HG03097 (cell line): ENCODE measurements at regions not wholly inside any gene's neighbourhood (a gene's known extent, or its start where the extent isn't known, plus 50 kb on each side); places are given as distances from the start of the nearest gene placed in this dataset.

ENCODE experiments used
- ATAC-seq: cut with Tn5 transposase; IDR thresholded peaks from one replicate; pipeline ENCODE4 v1.9.1; 2021; ENCODE audit not compliant: unreplicated experiment, low FRiP score

DNA sequence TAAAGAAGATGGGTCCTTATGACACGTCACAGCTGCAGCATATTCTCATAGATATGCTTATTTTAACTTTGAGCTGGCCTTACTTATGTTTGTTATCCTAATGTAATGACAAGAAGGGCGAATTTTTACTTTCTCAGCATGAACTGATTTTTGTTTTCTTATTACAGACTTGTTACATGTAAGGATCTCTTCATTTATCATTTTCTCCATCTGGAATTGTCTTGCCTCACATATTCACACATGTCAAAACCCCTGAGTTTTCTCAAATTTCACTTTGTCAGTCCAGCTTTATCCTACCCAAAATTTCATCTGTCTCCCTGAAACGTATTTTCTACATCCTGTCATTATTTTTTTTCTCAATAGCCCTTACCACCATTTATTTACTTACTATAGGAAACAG, 1774.0 kb upstream of the PRR20A start:
- no peak for ATAC-seq

DNA sequence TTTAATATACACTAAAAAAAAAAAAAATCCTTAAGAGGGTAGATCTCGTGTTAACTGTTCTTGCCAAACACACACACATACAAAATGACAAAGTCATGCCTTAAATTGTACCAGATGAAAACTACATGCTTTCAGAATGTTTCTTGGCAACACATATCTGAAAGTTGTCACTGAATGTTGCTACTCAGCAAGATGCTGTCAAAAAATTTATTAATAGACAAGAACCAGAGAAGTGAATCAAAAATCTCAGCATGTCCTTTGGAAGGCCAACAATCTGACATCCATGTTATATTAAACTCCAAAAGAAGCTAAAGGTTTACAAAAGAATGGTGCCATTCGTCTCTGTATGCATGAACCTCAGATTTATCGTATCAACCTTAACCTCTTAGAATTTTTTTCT, 1746.2 kb upstream of the PRR20A start:
- no peak for ATAC-seq

DNA sequence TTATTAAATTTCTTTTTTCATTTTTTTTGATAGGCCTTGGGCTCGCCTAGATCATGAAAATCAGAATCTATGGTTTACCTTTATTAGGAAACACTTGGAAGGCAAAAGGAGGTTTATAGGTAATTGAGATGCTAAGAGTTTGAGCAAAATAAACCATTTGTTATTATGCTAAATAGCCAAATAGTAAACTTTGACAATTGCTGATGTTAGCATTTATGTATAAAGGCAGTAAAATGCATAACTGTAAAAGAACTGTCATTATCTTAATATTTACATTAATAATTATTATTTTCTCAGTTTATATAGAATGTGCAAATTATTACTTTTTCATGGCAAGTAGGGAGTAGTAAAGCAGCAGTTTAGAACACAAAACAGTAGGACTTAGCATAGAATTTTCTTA, 1737.8 kb upstream of the PRR20A start:
- no peak for ATAC-seq

DNA sequence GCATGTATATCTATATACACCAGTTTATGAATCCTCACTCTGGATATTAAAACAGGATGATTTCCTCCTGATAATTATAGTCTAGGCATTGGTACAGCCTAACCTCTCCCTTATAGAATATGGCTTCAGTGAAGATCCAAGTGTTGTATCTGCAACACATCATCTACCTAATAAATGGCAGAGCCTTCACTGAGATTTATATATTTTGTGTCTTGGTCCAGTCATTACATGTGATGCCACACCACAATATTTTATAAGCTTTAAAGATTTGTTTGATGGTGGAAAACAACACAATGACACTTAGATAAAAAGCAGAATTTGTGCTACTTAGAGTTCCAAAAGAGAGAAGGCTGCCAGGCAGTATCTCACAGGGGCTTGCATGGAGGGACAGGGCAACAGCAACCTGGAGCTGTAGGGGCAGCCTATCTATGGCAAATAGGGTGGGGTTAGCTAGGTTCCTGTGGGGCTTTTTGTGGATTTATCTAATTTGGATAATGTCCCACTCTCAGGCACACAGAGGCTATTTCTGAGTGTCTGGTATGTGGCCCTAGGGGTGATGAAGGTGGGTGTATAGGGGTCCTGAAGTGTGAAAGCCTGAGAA, 1736.7 kb upstream of the PRR20A start:
- ATAC-seq, result no peak

DNA sequence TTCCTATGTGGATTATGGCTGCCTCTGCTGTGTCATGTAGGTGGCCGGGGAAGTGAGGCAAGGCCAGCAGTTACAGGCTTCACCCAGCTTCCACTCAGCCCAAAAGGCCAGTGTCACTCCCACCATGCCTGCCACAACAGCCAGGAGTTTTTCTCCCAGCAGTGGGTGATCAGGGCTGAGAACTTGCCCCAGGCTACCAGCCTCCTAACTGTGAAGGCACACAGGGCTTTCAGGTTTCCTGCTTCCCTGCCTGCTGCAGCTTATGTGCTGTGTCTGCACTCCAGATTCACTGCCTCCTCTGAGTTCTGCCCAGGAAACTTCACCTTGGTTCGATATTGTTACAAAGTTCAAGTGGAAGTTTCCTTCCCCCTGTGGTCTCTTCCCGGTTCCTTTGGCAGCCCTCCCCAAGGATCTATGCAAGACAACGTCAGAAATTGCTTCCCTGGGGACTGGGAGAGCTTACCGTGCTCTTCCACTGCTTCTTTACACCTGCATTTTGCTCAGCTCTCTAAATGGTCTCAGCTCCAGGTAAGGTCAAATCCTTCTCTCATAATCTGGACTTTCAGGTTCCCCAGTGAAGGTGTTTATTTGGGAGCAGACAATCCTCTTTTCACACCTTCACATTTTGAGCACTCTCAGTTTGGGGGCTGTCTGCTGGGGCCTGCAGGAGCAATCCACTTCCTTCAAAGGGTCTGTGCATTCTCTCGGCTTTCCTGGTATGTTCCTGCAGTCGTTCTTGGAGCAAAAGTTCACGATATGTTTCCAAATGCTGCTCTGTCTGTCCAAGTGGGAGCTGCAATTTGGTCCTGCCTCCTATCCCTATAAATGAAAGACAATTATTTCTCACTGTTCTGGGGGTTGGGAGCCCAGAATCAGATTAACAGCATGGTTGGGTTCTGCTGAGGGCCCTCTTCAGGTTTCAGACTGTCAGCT, 1730.1 kb upstream of the PRR20A start:
- ATAC-seq, result no peak

DNA sequence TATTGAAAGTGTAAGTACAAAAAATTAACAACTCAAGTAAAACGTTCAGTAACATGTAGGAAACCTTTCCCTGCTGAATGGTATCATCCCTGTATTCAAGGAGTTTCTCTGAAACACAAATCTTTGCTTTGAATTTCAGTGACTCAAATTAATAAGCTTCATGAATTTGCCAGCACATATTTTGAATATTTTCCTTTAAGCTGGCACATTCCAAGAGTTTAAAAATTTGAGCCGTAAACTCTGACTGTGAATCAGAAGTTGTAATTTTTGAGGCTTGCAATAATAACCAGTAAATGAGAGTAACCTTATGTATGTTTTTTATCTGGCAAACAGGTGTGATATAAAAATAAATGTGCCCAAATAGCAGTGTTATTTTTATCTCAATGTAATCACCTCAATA, 1722.6 kb upstream of the PRR20A start:
- ATAC-seq, result no peak

DNA sequence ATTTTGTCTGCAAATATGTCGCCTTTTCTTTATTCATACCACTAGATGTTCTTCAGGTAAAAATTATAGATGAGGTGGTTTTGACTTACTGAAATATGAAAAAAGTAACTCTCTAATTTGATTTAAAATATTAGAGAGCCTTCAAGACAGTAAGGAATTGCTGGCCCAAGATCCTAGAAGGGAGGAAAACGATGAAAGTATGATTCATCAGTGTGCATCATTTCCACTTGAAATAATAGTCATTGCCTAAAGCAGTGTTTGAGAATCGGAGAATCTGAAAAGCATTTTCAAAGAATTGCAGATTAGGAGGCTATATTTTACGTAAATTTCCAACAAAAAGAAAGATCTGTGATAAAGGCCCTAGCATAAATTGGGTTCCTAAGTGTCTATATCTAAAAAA, 1707.9 kb upstream of the PRR20A start:
- no peak for ATAC-seq

DNA sequence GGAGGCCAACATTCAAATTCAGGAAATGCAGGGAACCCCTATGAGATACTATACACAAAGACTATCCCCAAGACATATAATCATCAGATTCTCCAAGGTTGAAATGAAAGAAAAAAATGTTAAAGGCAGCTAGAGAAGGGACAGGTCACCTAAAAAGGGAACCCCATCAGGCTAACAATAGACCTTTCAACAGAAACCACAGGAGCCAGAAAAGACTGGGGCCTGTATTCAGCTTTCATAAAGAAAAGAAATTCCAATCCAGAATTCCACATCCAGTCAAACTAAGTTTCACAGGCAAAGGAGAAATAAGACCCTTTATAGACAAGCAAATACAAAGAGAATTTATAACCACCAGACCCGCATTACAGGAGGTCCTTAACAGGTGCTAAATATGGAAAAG, 1703.6 kb upstream of the PRR20A start:
- ATAC-seq, result no peak

DNA sequence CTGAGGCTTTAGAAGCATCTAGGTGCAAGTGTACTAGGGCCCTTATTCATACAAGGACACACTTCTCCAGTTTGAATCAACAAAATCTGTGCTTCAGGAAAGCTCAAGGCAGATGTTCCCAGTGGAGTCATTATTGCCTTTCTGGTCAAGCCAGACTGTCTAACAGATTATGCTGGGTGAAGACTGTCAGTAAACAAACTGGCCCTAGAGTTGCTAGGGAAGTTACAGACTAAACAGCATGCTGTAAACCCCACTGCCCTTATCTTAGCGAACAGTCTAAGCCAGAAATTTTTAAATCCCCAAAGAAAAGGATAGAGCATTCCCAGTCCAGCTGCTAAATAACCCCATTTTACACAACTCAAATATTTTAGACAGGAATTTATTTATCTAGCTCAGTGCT, 1701.3 kb upstream of the PRR20A start:
- no peak for ATAC-seq

DNA sequence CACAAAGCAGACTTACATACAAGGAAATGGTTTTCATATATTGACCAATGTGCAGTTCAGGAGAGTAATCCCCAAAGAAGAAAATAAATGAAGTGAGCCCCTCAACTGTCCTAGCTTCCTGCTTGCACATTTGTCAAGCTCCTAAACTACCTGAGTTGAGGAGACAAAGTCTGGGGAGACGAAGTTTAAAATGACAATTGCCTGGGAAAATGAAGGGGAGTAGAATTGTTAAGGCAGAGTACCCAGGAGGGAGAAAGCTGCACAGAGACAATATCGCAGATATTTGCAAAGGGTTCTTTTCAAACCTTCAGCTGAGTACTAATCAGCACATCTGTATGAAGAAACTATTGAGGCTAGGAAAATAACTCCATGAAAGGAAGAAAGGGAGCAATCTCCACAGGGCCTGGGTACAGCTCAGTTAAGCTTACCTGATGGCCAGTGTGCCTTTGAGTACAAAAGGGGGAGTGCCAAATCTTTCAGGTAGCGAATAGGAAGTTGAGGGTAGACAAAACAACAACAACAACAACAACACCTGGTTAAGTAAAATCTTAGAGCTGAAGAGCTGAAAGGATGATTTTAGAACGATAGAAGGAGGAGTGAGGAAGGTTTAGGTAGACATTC, 1700.1 kb upstream of the PRR20A start:
- no peak for ATAC-seq

DNA sequence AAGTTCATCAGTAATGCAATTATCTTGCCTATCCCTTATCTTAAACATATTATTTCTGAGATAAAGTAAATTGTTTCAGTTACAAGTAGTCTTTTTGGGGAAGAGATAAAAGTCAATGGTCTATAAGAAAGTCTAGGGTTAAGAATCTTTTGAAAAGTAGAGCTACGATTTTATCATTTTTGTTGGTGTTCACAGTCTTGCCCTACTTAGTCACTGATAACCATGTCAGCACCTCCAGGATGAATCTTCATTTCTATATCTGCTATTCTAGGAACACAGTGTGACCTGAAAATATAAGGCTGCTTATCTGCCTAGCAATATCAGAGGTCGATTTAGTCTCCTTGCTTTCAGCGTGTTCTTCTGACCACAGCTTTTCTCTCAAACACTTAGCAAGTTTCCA, 1676.5 kb upstream of the PRR20A start:
- ATAC-seq, result no peak

DNA sequence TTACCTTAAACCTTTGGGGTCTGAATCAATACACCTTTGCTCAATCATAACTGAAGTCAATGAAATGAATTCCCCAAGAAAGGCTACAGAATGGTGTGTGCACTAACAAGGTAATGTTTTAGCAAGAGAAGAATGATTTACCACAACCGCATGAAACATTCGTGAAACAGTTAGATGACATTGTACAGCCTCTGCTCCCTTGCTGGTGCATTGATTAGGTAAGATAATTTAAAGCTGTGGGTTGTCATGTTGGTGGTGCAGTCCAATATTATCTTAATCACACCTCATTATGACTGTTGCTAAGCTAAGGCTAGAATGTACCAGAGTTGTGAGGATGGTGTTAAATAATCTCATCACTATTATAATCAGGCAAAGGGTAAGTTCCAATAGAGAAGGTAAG, 1673.2 kb upstream of the PRR20A start:
- ATAC-seq, result no peak

DNA sequence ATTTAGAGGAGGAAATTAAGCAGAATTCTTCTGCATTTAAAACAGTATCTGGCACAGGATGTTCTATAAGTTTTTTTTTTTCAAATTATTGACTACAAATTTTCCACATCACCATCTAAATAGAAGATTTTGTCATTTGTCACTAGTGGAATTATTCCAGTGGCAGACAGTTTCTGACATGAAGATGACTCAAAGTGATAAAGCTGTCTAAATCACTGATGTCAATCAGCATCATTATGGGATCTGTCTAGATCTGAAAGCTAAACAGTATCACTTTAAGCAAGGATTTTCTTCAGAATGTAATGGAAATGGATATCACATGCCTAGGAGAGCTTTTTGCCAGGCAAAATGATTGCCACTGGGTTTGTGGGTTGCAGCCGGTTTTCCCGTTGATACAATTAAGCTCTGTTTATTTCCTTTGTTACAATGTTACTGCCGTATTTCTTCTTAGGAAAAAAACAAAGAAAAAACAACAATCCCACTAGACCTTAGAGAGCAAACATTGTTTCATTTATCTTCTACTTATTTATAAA, 1657.0 kb upstream of the PRR20A start:
- ATAC-seq, result no peak

DNA sequence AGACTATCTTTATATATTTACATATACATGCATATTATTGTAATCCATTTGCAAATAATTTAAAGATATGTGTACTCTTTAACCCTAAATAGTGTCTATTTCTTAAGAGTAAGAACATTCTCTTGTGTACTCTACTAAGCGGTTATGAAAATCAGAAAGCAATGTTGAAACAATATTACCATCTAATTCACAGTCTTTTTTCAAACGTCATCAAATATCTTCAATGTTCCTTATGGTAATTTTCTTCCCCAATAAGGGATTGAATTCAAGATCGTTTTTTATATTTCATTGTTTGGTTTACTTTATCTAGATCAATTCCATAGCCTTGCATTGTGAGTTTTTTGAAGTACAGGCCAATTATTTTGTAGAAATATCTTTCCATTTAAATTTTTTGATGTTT, 1647.4 kb upstream of the PRR20A start:
- ATAC-seq, result no peak

DNA sequence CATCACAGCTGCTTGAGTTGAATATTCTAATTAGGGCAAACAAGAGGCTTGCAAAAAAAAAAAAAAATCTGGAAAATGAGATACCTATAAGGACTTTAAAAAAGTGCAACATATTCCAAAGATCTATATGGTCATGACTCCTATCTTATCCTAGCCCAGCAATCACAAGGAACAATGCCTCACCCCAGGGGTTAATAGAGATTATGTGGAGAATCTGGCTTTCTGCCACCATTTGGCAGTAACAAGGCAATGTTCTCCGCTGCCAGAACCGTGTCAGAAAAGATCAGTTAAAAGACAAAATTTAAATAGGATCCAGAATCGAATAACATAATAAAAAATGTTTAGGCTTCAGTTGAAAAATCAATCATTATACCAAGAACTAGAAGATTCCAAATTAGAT, 1643.2 kb upstream of the PRR20A start:
- ATAC-seq, result no peak

DNA sequence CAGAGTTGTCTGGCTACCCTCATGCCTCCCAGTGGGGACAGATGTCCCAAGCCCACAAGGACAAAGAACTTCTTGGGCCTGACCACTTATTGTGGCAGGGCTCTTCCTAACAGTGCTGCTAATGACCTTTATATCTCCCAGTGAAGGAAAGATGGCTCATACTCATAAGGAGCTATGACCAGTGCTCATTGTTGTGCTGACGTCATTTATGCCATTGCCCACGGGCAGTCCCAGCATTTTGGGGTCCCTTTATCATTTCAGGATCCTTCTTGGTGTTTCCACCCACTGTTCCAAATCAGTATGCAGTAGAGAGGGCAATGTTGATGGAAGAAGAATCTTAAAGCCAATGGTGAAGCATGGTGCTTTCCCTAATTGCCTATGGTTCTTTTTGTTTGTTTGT, 1640.0 kb upstream of the PRR20A start:
- ATAC-seq, result no peak

DNA sequence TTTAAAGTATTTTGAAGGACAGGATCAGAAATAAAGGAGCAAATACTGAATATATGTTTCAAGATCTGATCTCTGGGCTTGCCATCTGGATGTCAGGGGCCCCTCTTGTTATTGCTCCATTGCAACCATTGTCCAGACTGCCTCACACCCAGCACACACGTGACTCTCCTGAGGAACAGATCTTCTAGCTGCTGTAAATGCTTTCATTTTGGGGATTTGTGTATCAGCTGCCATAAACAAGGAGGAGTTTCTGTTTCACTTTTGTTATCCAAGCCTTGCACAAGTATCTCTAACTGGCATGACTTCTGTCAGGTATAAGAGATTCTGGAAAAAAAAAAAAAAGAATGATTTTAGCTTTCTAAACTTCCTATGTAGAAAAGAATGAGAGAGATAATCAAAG, 1624.1 kb upstream of the PRR20A start:
- no peak for ATAC-seq

DNA sequence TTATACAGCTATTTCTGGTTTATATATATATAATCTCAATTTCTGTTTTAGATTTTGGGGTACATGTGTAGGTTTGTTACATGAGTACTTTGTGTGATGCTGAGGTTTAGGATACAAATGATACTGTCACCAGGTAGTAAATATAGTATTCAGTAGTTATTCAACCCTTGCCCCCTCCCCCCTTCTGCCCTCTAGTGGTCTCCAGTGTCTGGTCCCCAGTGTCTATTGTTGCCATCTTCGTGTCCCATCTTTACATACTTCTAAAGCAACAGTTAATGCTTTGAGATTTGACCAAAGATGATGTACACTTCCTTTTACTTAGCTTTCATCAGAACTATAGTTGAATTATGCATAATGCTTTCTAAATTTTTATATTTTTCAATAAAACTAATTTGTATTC, 1623.4 kb upstream of the PRR20A start:
- no peak for ATAC-seq

DNA sequence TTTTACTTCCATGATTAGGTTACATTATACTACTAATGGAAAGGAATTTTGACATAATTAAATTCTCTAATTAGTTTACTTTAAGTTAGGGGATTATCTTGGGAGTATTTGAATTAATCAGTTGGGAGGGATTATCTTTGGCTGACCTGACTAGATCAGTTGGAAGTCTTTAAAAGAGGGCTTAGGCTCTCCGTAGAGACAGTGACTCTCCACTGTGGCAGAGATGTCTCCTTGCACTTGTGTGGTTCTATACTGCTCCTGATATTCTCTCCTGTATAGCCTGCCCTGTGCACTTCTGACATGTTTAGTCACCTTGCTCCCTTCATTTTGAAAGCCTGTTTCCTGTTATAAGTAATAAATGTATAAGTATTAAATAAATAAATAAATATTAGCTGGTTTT, 1612.3 kb upstream of the PRR20A start:
- no peak for ATAC-seq

DNA sequence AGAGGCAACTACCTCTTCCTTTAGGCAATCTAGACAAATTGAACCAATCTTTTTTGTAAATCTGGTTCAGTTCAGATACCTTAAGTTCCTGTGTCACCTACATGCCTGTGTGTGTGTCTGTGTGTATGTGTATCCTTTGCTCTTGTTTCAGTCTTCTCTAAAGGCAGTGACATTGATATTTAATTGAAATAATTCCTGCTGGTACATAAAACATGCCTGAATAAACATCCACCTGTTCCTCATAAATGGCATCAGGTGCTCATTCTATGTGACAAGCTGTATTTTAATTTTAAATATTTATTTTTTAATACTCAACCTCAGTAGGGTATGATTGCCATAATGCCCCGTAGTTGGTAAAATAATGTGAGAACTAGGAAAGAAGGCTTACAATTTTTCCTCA, 1606.4 kb upstream of the PRR20A start:
- ATAC-seq, result no peak

DNA sequence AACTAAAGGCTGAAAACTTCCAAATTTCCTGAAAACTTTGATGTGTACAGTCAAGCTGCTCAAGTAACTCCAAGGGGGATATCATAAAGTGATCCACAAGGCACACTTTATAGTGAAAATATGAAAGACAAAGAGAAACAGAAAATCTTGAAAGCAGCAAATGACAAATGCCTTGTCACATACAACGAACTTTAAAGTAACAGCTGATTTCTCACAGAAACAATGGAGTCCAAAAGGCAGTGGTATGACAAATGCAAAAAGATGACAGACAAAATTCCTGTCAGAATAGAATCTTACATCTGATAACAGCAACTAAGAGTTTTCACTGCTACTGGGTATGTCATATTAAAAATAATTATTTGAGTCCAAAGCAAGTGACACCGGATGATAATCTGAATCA, 1602.3 kb upstream of the PRR20A start:
- no peak for ATAC-seq

DNA sequence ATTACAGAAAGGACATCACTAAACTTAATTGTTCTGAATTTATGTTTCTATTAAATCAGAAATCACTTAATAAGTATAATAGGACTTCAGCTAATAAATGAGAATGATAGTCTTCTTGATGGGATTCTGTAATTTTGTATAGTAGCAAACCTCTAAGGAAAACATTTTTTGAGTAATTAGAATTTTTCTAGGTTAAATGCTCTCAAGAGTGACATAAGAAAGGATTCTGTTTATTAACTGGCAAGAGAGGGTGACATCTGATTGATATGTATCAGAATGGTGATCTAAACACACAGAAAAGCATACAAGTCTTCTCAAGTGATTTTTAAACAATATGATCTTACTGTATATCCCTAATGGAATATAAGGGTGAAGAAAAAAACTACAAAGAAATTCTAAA, 1597.7 kb upstream of the PRR20A start:
- ATAC-seq, result no peak
